ENCODE measurements at regions not wholly inside any gene's neighbourhood (a gene's known extent, or its start where the extent isn't known, plus 50 kb on each side); places are given as distances from the start of the nearest gene placed in this dataset.

GRCh38 chr16:86909359-86910160 lies 331.2 kb downstream of the FOXL1 start:
- TF ChIP-seq, protein P1, sequence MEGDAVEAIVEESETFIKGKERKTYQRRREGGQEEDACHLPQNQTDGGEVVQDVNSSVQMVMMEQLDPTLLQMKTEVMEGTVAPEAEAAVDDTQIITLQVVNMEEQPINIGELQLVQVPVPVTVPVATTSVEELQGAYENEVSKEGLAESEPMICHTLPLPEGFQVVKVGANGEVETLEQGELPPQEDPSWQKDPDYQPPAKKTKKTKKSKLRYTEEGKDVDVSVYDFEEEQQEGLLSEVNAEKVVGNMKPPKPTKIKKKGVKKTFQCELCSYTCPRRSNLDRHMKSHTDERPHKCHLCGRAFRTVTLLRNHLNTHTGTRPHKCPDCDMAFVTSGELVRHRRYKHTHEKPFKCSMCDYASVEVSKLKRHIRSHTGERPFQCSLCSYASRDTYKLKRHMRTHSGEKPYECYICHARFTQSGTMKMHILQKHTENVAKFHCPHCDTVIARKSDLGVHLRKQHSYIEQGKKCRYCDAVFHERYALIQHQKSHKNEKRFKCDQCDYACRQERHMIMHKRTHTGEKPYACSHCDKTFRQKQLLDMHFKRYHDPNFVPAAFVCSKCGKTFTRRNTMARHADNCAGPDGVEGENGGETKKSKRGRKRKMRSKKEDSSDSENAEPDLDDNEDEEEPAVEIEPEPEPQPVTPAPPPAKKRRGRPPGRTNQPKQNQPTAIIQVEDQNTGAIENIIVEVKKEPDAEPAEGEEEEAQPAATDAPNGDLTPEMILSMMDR (IDR thresholded peaks at IDR 0.05; ENCODE audit: insufficient read depth, low read depth, low read length): no peak
- no peak for TF ChIP-seq EZH2 (IDR thresholded peaks at IDR 0.05; ENCODE audit: insufficient read depth, low read length)

Measured in astrocyte (in vitro differentiated cells and primary cell).